HG02798 (cell line): ENCODE measurements at regions not wholly inside any gene's neighbourhood (a gene's known extent, or its start where the extent isn't known, plus 50 kb on each side); places are given as distances from the start of the nearest gene placed in this dataset.

Source experiments
- ATAC-seq: cut with Tn5 transposase; IDR thresholded peaks from one replicate; pipeline ENCODE4 v1.9.1; 2021; ENCODE audit warnings: mild to moderate bottlenecking; ENCODE audit not compliant: unreplicated experiment, poor library complexity

DNA sequence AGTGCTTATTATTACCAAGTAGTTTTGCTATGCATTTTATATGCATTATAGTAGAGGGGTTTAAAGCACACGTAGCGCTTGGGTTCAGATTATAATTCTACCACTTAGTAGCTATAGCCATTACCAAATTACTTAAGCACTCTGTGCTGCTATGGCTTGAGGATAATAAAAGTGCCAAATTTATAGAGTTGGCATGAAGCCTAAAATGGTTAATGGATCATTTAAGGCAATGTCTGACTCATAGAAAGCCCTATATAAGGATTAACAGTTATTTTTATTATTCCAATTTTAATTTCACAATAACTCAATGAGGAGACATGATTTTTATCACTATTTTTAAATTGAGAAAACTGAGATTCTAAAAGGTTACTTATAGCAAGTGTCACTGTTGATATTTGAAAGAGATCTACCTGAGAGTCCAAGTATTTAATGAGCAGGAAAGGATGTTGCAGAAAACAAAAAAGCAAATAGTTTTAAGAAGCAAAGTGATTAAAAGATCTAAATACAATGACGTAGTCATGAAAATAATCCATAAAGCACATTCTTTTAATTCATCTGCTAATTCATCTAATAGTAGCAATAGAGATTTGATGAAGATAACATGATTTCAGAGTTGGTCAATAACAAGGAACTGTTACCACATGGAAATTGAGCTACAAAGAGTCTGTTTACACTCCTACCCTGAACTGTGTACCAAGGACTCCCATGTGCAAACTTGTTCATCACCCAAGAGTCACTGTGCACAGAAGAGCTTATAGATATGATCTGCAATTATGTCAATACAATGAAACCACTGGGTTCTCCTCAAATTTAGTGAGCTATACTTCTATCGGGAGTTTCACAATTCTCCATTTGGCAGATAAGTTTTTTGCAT is 78.8 kb upstream of the DTNA start:
- no peak for ATAC-seq

DNA sequence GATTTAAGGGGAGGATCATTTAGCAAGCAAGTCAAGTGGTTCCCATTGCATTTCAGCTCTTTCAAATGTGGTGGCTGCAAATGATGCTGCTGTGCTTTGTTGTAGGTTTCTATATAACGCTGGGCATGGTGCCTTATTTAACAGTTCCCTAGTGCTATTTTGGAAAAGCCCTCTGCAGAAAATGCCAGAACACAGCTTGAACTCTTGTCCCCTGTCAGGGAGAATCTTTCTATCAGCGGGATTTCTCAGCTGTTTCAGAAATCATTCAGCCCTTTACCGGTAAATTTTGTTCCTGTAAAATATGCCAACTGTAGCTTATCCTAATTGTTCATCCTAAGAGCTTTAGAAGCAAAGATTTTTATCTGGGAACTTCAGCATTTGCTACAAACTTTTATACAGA is 77.8 kb upstream of the DTNA start:
- ATAC-seq, result no peak

DNA sequence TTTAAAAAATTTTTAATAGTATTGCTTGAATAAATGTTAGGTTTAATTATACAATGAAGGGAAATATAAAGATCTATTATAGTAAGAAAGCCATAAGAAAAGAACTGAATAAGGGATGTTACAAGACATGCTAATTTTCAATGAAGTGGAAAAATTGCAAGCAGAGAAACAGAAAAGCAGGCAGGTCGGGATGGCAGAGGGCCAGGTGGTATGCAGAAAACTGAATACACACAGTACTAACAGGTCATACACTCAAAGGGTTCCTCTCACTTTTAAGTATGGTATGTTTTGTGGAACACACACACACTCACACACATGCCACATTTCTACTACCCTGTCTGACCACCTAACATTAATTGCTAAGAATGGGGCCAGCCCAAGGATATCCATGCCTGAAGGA is 76.7 kb upstream of the DTNA start:
- no peak for ATAC-seq

DNA sequence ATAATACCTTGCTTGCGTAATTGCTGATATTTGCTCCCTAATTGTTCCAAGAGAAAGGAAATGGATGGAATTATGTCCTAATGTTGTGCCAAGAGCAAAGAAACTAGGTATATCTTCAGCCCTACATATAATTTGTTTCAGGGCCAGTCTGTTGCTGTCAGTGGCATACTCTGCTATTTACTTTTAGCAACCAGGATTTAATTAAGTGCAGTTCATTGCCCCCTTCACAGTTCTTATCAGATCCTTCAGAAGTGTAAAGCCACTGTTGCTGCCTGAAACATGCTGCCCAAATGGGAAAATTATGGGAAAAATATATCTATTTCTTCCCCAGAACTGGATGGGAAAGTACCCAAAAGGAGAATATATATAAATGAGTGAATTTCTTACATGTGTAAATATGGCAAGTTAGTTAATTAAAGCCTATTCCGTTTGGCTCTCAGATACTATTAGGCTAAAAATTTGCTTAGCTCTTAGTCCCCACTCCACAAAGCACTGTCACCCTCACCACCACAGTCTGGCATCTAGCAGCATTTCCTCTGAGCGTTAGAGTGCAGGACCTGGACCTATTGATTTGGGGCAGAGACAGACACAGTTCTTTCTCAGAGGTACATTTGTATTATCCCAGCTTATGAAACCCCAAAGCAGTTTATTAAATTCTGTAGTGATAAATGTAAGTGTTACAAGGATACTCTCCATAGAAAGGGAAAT is 72.8 kb upstream of the DTNA start:
- ATAC-seq, result no peak

DNA sequence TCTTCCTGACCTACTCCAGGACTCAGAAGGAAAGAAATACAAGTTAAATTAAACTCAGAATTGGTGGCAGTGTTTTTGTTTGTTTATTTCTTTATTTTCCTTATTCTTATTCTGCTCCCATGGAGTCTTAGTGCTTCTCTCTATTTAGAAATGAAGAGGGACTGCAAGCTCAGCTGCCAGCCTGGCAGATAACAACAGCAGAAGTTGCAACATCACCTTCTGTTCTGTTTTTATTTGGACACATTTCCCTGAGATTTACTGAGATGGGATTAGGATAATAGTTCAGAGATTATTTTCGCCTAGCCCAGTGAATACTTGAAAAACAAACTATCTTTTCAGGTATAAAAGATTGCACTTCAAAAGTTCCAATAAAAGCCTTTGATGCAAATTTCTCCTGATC is 70.4 kb upstream of the DTNA start:
- ATAC-seq, result no peak

DNA sequence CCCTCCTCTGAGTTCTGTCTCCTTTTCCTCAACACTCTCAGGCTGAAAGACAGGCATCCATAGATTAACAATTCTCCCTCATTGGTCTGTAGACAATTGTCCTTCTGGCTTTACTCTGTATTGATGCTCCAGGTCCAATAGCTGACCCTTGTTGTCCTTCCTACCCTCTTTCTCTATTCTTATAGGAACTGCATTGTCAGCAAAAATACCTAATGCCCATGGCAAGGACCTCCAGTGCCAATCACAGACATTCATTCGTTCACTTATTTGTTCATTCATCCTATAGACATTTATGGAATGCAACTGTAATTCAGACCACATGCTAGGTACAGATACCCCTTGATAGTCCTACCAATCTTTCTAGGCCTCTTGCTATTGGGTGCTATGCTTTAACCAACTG is 69.8 kb upstream of the DTNA start:
- no peak for ATAC-seq

DNA sequence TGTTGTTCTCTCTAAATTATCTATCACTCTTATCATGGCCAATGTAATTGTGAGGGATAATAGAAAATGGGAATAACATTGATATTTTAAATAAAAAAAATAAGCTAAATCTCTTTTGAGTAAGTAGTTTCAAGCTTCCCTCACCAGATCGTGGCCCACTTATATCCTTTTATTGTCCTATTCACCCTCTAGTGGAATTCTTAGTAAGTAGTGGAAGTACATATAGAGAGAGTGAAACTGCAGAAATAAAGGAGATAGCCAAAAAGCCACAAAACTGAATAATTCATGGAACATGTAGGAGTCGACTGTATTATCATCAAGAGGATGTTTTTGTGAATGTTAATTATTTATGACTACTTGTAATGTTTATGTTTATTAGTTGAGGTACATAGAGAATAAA is 66.1 kb upstream of the DTNA start:
- no peak for ATAC-seq

DNA sequence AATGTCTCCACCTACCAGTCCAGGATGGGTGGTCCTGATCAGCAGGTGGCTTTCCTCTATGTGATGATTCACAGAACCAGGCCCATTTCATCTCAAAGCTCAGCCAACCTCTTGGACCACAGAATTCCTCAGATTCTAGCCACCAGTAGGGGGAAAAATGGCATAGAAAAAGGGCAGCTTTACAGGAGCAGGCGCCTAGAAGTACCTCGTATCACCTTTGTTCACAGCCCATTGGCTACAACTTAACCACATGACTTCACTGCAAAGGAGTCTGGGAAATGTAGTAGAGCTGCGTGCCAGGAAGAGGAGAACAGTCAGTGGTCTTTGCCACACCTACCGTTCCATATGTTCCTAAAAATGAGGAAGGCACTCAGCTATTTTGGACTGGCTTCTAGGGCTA is 62.8 kb upstream of the DTNA start:
- peak; percentile 90 for ATAC-seq

DNA sequence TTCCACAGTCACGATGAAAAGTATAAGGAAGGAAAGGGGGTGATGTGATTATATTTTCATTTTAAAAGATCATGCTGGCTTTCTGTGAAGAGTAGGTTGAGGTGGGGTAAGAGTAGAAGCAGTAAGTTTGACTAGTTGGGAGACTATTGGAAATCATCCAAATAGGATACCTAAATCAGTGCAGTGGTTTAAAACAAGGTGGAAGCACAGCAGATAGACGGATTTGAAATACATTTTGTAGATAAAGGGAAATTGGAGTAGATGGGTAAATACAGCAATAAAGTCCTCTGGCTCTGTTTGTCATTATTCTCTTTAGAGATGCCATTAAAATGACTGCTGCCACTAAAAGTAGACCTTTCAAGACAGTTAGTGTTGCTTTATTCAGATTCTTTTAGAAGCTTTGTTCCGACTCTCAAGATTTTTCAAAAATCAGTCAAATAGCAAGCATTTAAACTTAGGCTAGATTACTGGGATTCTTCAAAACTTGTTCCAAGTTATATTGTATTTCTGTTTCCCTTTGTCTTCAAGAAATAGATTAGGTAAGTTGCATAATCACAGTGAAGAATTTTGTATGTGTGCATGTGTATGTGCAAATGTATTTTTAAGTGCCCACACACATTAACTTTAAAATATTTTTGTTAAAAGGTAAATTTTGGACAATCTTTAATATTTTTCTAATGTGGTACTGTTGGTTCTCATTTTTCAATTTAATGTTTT is 61.7 kb upstream of the DTNA start:
- no peak for ATAC-seq

DNA sequence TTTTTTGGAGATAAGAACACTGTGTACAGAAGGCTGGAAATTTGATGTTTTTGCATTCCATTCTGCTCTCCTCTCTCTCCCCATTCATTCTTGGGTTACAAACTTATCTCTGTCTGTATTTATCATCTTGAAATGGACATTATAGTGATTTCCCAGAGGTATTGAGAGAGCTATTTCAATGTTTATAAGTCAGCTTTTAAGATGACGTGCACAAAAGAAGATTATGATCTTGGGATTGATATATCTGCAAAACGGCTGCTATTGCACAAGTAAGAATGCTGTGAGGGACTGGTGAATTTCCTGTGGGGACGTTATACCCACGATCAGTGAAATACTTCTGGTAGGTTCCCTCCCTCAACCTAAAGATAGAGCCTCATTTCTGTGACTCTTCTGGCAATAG is 61.0 kb upstream of the DTNA start:
- ATAC-seq, result no peak

DNA sequence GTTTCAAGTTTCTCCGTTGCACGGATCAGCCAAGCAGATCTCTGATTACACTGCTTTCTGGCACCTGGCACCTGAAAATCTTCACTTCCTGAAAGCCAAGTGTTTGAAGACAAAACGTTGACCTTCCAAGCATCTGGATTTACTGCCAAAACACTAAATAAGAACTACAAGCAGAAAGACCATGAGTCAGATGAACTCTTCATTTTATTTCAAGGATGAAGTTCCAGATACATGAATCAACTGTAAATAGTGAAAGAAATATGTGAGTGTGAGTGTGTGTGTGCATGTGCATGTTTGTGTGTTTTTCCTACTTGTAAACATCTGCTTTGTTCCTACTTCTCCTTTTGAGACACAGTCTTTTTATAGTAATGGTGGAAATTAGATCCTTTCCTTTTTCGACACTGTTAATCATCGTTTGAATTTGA is 60.0 kb upstream of the DTNA start:
- ATAC-seq, result no peak

DNA sequence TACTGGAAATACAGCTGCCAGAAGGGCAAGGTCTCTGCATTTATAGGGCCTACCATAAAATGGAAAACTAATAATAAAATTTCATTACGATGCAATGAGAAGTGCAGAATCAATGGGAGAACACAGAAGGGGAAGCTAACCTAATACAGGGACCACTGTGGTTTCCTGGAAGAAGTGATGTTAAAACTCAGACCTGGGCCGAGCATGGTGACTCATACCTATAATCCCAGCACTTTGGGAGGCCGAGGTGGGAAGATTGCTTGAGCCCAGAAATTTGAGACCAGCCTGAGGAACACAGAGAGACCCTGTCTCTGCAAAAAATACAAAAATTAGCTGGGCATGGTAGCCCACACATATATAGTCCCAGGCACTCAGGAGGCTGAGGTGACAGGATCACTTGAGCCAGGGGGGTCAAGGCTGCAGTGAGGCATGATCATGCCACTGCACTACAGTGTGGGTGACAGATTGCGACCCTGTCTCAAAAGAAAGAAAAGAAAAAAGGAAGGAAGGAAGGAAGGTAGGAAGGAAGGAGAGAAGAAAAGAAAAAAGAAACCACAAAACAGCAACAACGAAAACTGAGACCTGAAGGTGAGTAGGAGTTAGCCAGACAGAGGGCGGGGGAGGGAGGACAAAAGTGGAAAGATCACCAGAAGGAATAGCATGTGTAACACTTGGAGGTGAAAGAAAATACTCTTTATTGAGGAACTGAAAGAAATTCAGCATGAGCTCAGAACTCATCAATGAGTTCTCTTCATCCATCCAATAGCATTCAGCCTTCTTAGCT is 58.3 kb upstream of the DTNA start:
- no peak for ATAC-seq

DNA sequence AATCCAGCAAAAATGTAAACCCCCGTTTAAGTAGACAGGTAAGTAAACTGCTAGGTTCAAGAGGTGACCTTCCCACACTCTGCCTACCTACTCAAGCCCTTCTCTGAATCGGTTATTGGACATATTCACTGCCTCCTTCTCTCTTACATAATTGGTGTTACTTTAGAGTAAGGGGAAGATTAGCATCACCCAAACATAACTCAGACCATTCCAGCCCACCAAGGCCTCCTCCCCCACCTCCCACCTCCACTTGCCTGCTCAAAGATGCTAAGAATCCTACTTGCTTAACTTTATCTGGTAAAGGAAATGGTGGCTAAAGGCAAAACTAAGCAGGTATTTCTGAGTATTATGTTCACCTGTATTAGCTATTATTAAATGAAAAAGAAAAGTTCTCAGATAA is 55.0 kb upstream of the DTNA start:
- no peak for ATAC-seq

DNA sequence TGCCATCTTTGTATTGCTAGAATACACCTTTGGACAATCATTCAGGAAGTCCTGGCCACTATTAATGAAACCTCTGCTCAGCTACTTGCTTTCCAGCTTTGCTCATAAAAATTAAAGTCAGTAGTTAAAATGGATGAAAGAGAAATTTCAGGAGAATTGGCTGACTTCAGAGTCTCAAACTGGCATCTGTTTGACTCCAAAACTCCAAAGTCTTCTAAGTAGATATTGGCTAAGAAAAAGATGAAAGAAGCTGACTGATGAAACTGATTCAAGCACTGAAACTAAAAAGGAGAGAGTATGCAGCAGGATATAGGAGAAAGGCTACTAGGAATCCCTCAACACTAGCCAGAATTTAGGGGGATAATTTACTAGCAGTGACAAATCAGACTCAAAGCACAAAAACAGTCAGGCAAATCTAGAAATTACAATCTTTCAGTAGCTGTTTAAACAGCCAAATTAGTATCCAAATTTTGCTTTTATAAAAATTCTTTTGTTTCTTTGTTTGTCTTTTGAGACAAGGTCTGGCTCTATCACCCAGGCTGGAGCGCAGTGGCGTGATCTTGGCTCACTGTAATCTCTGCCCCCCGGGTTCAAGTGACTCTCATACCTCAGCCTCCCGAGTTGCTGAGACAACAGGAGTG is 52.1 kb upstream of the DTNA start:
- no peak for ATAC-seq

DNA sequence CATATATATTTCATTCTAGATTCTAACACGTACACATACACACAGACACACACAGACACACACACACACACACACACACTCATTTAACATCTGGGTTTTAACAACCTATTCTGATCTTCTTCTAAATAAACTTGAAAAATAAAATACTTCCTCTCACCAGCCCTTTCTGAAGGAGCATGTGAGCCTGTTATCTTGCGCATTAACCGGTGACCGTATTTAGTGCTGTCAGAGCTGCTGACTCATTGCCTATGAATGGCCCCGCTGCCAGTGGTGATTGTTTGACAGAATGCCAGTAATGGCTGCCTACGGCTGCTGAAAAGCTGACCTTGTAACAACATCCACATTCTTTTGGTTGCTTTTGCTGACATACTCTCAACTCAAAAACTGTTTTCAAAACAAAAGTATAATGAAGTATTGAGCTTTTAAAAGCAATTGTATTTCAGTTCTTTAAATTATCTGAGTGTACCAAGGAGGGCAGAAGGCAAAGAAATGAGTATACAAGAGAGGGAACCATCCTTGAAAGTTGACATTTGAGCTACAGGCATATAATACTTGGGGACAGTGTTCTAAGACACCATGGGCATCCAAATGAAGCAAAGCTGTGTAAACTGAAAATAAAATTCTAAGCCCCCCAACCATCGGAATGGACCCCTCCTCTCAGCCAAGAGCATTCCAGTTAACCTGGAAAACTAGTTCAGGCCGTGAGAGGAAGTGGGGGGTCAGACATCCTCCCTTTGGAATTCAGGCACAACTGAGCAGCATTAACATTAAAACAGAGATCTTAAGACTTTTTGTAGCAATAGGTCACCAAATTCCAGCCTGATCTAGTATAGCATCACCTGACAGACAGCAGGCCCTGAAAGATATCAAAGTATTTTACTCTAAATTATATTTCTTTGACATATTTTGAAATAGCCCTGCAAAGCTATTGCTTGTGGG is 50.2 kb upstream of the DTNA start:
- no peak for ATAC-seq
